Endothelial cell of umbilical vein (primary cell): ENCODE measurements at regions not wholly inside any gene's neighbourhood (a gene's known extent, or its start where the extent isn't known, plus 50 kb on each side); places are given as distances from the start of the nearest gene placed in this dataset.

Source experiments
- BruUV-seq: library from RNA; stranded (reverse); fragments of 400-500 nt; replicated peaks from 2 replicates; lab custom pipeline; 2021; lab: Mats Ljungman, UMichigan
- CTCF ChIA-PET: fragments of 300-600, 350-600 bp; sonication (Branson Sonifier 250); formaldehyde crosslinking; loops from one replicate; lab custom pipeline; 2021; ENCODE audit warnings: antibody characterized with exemption, inconsistent platforms; lab: Charles Lee
- POLR2A ChIA-PET: fragments of 300-600, 350-600 bp; sonication (Branson Sonifier 250); formaldehyde crosslinking; loops from one replicate; lab custom pipeline; 2021; ENCODE audit warnings: antibody characterized with exemption, inconsistent platforms; lab: Charles Lee
- DNase-seq: peaks from one replicate; pipeline ENCODE4 v3.0.0-alpha.2; 2011; ENCODE audit warnings: low read depth, low spot score
- FAIRE-seq: peaks from 2 replicates; lab custom pipeline; 2011; peaks lifted over from hg19 to GRCh38; lab: Jason Lieb, UNC
- H2AFZ ChIP-seq: 2 replicates; pipeline ENCODE4 v1.6.0; 2012; ENCODE audit warnings: low read depth, low read length, control low read depth, inconsistent platforms
- H3K27ac ChIP-seq: 2 replicates; pipeline ENCODE4 v1.5.1; 2011; ENCODE audit warnings: low read depth, mild to moderate bottlenecking, control low read depth, low read length, moderate library complexity; ENCODE audit not compliant: insufficient read depth
- H3K27me3 ChIP-seq, 2 experiments: 2 replicates each; pipeline versions ENCODE4 v1.6.0 to v1.6.1; 2011; ENCODE audit warnings: low read length in 2 of 2, mixed read lengths in 1 of 2; ENCODE audit not compliant: control insufficient read depth in 2 of 2, insufficient read depth in 2 of 2
- H3K36me3 ChIP-seq, 2 experiments: 2 replicates in 1 of 2; 3 replicates in 1 of 2; pipeline ENCODE4 v1.5.1; 2011; ENCODE audit warnings: low read length in 2 of 2, mild to moderate bottlenecking in 1 of 2, moderate library complexity in 1 of 2; ENCODE audit not compliant: control insufficient read depth in 2 of 2, insufficient read depth in 2 of 2; ENCODE audit errors: extremely low read depth in 1 of 2
- H3K4me1 ChIP-seq: 3 replicates; pipeline ENCODE4 v1.5.1; 2011; ENCODE audit warnings: mild to moderate bottlenecking, low read length; ENCODE audit not compliant: control insufficient read depth, insufficient read depth; ENCODE audit errors: extremely low read depth
- H3K4me2 ChIP-seq: 2 replicates; pipeline ENCODE4 v1.6.1; 2011; ENCODE audit warnings: low read length, control low read depth, mixed read lengths; ENCODE audit not compliant: insufficient read depth
- H3K4me3 ChIP-seq, 3 experiments: fragments of 200-600 bp in 1 of 3; sonication (generic), shearing (Covaris generic) in 1 of 3; replicated peaks in 1 of 3; 2 replicates each; pipeline ENCODE4 v1.5.1; 2011 to 2016; ENCODE audit warnings: control low read depth in 3 of 3, low read length in 3 of 3, mild to moderate bottlenecking in 2 of 3, inconsistent platforms in 1 of 3, low read depth in 1 of 3, moderate library complexity in 1 of 3; ENCODE audit not compliant: insufficient read depth in 1 of 3
- H3K79me2 ChIP-seq: 2 replicates; pipeline ENCODE4 v1.6.0; 2012; ENCODE audit warnings: low read length, inconsistent platforms; ENCODE audit not compliant: control insufficient read depth, insufficient read depth
- H3K9ac ChIP-seq: replicated peaks from 2 replicates; pipeline ENCODE3; 2011; ENCODE audit warnings: low read length, control low read depth; ENCODE audit not compliant: insufficient read depth; ENCODE audit errors: extremely low read depth
- H3K9me1 ChIP-seq: replicated peaks from 3 replicates; pipeline ENCODE4 v1.6.0; 2011; ENCODE audit warnings: mild to moderate bottlenecking, low read length; ENCODE audit not compliant: control insufficient read depth, insufficient read depth; ENCODE audit errors: extremely low read depth
- H3K9me3 ChIP-seq: replicated peaks from 2 replicates; pipeline ENCODE4 v1.5.1; 2012; ENCODE audit warnings: low read length, inconsistent platforms; ENCODE audit not compliant: control insufficient read depth, insufficient read depth
- H4K20me1 ChIP-seq: replicated peaks from 2 replicates; pipeline ENCODE3; 2011; ENCODE audit warnings: mild to moderate bottlenecking, low read length; ENCODE audit not compliant: control insufficient read depth, insufficient read depth; ENCODE audit errors: extremely low read depth
- EZH2 ChIP-seq: IDR thresholded peaks from 2 replicates; pipeline ENCODE4 v1.6.1; 2012; ENCODE audit warnings: borderline replicate concordance, low read depth, mild to moderate bottlenecking, moderate library complexity, low read length, inconsistent platforms; ENCODE audit not compliant: severe bottlenecking
- FOS ChIP-seq: IDR thresholded peaks from 2 replicates; pipeline ENCODE4 v1.6.1; 2011; ENCODE audit warnings: mild to moderate bottlenecking, low read length, moderate library complexity, borderline replicate concordance; ENCODE audit not compliant: insufficient read depth
- GATA2 ChIP-seq: IDR thresholded peaks from 2 replicates; pipeline ENCODE4 v1.7.0; 2011; ENCODE audit warnings: low read depth, mild to moderate bottlenecking, moderate library complexity, mixed read lengths, low read length; ENCODE audit not compliant: insufficient read length, insufficient read depth
- JUN ChIP-seq: IDR thresholded peaks from 2 replicates; pipeline ENCODE4 v1.6.1; 2011; ENCODE audit warnings: borderline replicate concordance, low read depth; ENCODE audit not compliant: insufficient read length, insufficient read depth
- MYC ChIP-seq: IDR thresholded peaks from one replicate; pipeline ENCODE4 v1.6.1; 2011; ENCODE audit warnings: mild to moderate bottlenecking, low read depth, low read length
- POLR2A ChIP-seq: IDR thresholded peaks from 2 replicates; pipeline ENCODE4 v1.6.1; 2012; ENCODE audit warnings: low read depth, mild to moderate bottlenecking, control low read depth, low read length
- POLR2AphosphoS5 ChIP-seq: IDR thresholded peaks from 2 replicates; pipeline ENCODE4 v1.6.1; 2012; ENCODE audit warnings: low read depth, mild to moderate bottlenecking, control low read depth, low read length, moderate library complexity; ENCODE audit not compliant: insufficient read depth
- dilution Hi-C: fragments of 300-500 bp; cut with MboI; formaldehyde crosslinking; loops from one replicate; pipeline ENCODE4 v1.15.0; 2019; ENCODE audit warnings: low sequenced_read_pairs; ENCODE audit not compliant: extremely low pct_ligation_motif_present
- intact Hi-C: fragments of 100-400 bp; cut with micrococcal nuclease; formaldehyde crosslinking; loops from one replicate; pipeline ENCODE4 v1.10.0; 2022
- TF ChIP-seq, protein P1 (sequence below), 2 donors: IDR thresholded peaks; 1 replicate in 1 of 2; 2 replicates in 1 of 2; pipeline ENCODE4 v1.5.1; 2011; ENCODE audit warnings: low read length in 2 of 2, mild to moderate bottlenecking in 2 of 2, moderate library complexity in 2 of 2, control low read depth in 1 of 2, inconsistent platforms in 1 of 2, low read depth in 1 of 2; ENCODE audit not compliant: insufficient read depth in 1 of 2; ENCODE audit errors: extremely low read depth in 1 of 2
- TF ChIP-seq, protein P2 (sequence below): IDR thresholded peaks from 2 replicates; pipeline ENCODE4 v1.6.1; 2011; ENCODE audit not compliant: insufficient read depth, insufficient read length

DNA sequence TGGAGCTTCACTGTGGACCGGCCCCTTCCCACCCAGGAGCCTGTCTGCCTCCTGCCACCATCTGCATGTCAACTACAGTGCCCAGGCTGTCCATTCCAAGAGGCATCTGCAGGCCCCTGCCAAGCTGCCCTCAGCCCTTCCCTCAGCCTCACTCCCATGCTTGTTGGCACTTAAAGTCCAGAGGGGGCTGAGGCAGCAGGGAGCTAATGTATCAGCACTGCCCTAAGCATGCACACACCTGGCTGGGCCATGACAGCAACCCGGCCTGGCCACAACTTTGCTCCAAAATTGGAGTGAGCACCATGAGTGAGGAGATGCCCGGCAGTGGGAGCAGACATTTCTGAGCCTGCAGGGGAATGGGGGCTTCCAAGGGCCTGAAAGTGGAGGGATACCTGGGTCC is 417.5 kb upstream of the GRM3 start:
- TF ChIP-seq FOS (no peak), POLR2A (no peak), POLR2AphosphoS5 (no peak), MYC (no peak), GATA2 (no peak), EZH2 (no peak), JUN (no peak)
- TF ChIP-seq, protein P1, sequence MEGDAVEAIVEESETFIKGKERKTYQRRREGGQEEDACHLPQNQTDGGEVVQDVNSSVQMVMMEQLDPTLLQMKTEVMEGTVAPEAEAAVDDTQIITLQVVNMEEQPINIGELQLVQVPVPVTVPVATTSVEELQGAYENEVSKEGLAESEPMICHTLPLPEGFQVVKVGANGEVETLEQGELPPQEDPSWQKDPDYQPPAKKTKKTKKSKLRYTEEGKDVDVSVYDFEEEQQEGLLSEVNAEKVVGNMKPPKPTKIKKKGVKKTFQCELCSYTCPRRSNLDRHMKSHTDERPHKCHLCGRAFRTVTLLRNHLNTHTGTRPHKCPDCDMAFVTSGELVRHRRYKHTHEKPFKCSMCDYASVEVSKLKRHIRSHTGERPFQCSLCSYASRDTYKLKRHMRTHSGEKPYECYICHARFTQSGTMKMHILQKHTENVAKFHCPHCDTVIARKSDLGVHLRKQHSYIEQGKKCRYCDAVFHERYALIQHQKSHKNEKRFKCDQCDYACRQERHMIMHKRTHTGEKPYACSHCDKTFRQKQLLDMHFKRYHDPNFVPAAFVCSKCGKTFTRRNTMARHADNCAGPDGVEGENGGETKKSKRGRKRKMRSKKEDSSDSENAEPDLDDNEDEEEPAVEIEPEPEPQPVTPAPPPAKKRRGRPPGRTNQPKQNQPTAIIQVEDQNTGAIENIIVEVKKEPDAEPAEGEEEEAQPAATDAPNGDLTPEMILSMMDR (IDR thresholded peaks at IDR 0.05; ENCODE audit: extremely low read depth in 1 of 2, insufficient read depth in 1 of 2, low read depth in 1 of 2, low read length in 2 of 2): no peak
- TF ChIP-seq, protein P2, sequence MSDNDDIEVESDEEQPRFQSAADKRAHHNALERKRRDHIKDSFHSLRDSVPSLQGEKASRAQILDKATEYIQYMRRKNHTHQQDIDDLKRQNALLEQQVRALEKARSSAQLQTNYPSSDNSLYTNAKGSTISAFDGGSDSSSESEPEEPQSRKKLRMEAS: no peak

More for the DNA sequence above, 417.5 kb upstream of the GRM3 start:
- intact Hi-C loops (no loop called here), dilution Hi-C loops (no loop called here)
- no peaks in the 10 kb centered on the region for H4K20me1 ChIP-seq
- H3K9ac ChIP-seq: no peak overlapping the region
- H3K9me3 ChIP-seq: no peaks in the 10 kb centered on the region
- no peak overlapping the region for H2AFZ ChIP-seq
- no peaks in the 10 kb centered on the region for H3K27me3 ChIP-seq
- no peak overlapping the region for H3K4me2 ChIP-seq
- CTCF ChIA-PET: interaction anchor here (1.4 kb wide), 1 partner anchor 14 kb away, joined by 3 read pairs; no protein-coding TSS in a partner anchor
- no peak for DNase-seq
- H3K4me3 ChIP-seq: no peak overlapping the region
- no TSS peak for BruUV-seq
- no peak overlapping the region for H3K27ac ChIP-seq
- H3K36me3 ChIP-seq: no peaks in the 10 kb centered on the region
- no peaks in the 10 kb centered on the region for H3K9me1 ChIP-seq
- no peak for FAIRE-seq
- no peaks in the 10 kb centered on the region for H3K79me2 ChIP-seq
- POLR2A ChIA-PET: no interaction called here
- H3K4me1 ChIP-seq: no peaks in the 10 kb centered on the region
